Hypothalamus (tissue), 51 donors: ENCODE measurements at regions not wholly inside any gene's neighbourhood (a gene's known extent, or its start where the extent isn't known, plus 50 kb on each side); places are given as distances from the start of the nearest gene placed in this dataset.

ENCODE experiments used
- DNase-seq, 51 donors: peaks; one replicate each; lab custom pipeline; 2025; lab: John Stamatoyannopoulos, UW

DNA sequence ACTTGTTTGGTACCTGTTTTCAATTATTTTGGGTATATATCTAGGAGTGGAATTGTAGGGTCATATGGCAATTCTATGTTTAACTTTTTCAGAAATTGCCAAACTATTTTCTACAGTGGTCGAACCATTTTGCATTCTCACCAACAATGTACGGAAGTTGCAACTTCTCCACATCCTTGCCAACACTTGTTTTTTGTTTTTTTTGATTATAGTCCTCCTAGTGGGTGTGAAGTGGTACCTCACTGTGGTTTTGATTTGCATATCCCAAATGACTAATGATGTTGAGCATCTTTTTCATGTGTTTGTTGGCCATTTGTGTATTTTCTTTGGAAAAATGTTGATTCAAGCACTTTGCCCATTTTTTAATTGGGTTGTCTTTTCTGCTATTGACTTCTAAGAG lies 122.1 kb downstream of the RPS24 start:
- no peak for DNase-seq

- DNase-seq = no peak
These were observed 126.9 kb downstream of the RPS24 start for GRCh38 chr10:78160591-78160990.

GRCh38 chr10:78162853-78163252 lies 129.2 kb downstream of the RPS24 start:
- DNase-seq = no peak

DNA sequence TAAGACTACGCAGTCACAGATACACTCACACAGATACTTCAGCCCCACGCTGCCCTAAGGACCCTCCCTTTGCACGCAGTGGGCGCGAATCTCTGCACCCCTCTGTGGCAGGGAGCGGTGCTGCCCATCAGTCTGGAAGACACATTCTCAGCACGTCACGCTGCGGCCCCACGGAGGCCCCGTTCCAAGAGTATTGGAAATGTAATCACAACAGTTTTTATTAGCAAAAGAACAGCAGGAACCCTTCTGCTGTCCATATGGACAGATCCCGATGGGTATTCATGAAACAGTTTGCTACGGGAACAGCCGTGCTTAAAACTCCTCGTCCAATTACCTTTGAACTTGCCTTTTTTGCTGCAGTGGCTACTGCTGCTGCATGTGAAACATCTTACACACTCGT lies 131.0 kb downstream of the RPS24 start:
- no peak for DNase-seq

GRCh38 chr10:78165172-78165571 lies 131.5 kb downstream of the RPS24 start:
- DNase-seq = no peak

- DNase-seq = no peak
These were observed 132.0 kb downstream of the RPS24 start for GRCh38 chr10:78165617-78166016.

- no peak for DNase-seq
These were observed 132.6 kb downstream of the RPS24 start for GRCh38 chr10:78166261-78166660.

DNA sequence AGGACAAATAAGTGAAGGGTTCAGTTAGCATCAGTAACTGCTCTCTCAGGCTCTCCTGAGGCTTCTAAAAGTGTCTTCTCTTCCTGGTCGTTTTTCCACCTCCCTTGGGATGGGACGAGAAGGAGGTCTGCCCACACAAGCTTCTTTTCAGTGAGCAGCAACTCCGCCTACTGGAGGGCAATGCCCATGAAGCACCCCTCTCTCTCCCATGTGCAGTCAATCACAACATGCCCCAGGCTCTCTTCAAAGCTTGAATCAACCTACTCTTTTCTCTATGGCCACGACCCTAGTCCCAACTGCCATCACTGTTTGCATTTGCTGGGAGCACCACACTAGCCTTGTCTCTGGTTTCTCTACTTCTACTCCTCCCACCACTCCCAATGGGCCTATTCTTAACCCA lies 135.6 kb downstream of the RPS24 start:
- DNase-seq = no peak

- no peak for DNase-seq
These were observed 136.4 kb downstream of the RPS24 start for GRCh38 chr10:78170026-78170475.

DNA sequence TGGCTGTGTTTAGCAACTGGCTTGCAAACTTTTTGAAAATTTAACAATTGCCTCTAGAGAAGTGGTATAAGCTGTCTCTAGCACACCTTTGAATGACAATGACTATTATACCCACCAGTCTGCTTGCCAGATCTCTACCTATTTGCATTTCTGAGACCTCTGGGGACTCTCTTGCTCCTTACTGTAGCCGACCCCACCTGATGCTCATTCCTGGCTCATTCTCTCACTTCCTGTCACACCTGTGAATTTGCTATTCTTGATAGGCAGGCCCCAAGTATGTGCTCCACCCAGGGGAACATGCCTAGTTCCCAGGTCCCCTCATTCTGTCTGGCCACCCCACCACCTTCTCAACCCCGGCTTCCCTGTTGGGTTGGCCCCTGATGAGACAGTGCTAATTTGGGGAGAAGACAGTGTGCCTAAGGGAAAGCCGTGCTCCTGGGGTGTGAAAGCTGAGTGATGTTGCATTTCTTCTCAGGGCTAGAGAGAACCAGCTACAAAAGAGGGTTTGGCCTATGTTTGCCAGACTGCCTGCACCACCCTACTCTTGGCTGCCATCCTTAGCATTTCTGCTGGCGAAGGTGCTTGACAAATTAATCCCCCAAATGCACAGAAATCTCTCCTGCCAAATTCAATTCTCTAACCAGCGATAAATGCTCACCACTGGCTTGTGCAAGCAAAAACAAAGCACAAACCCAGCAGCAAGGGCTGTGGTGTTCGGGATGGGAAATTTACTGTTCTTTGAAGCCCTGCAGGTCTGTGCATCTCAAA lies 138.2 kb downstream of the RPS24 start:
- DNase-seq = no peak

GRCh38 chr10:78173360-78174015 lies 139.8 kb downstream of the RPS24 start:
- no peak for DNase-seq

- peak in 2 of 51 donors; percentile 1 to 39 for DNase-seq
These were observed 141.9 kb downstream of the RPS24 start for GRCh38 chr10:78175444-78176015.

DNA sequence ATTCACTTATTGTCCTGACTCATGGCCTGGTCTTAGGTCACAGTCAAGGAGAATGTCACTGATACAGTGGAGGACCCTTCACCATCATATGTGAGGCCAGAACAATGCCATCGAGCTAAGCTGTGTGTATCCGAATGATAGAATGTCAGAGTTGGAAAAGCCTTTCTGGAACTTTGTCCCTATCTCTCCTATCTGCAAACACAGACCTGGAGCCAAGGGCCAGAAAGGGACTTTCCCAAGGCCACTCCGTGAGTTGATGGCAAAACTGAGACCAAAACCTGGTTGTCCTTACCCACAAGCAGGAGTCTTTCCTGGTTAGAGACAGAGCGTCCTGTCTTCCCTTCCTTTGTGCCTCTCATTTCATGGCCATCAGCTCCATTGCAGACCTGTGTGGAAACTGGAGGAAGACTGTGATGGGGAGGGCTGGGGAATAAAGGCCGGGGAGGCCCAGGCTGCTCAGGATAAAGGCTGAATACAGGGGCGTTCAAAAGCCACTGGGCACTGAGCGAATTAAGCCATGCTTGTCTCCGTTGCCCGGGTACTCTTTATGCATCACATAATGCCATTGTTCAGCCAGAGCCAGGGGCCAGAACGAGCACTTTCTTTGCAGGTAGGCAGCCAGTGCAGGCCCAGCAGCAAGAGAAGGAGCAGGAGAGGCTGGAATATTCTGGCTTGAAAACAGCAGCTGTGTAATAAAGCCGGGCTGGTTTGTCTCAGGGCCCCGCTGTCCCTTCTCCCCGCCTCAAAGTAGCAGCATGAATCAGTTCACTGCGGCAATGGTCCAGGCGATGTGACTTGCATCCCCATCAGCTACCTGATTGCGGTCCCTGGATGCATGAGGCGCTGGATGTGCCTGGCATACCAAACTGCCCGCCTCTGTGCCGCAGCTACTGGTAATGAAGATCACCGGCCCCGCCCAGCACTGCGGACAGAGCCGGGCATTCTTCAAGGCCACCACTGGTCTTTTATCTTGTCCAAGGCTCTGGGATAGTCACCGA lies 143.0 kb downstream of the RPS24 start:
- peak in 50 of 51 donors; percentile 25 to 97 (median 82) for DNase-seq

DNA sequence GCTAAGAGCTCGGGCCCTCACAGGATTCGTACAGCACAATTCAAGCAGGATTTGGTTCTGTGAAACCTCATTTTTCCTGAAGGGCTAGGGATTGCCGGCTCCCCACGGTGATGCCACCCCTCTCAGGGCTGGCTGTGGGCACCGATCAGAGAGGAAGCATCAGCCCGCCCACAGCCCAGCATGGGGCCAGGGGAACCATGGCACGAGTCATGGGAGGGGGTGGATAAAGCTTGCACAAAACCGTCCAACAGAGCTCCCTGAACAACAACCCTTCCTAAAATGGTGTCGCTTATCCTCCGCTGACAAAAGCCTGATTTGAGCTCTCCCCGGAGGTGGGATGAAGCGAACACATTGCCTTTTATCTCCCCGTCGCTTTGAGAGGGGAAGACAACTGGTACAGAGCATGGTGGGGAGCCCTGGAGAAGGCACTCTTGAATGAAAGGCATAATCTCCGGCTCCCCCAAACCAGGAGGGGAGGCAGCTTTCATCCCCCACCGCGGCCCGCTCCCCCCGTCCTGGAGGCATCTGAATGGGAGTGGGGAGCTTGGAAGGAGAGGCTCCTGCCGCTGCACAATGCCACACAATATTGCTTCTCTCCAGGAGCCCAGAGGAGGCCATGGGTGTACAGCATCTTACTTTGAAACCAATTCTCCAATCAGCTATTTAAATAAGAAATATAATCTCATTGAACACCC lies 144.0 kb downstream of the RPS24 start:
- peak in 11 of 51 donors; percentile 8 to 68 (median 36) for DNase-seq

DNA sequence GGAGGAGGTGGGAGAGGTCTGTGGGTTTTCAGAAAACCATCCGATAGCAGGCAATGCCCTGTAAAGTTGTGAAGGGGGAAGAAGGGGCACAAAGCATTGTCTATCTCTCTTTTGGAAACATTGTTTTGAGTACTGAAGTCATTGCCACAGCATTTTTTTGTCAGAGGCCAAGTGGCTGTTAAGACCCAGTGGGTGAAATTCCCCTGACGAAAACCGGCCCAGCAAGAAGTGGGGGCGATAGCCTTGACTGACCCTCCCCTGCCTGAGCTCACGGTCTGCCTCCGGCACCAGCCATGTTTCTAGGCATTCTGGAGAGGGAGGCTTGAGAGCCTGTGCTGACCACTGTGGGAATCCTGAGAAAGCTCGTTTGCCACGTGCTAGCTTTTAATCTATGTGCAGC lies 144.7 kb downstream of the RPS24 start:
- no peak for DNase-seq

DNA sequence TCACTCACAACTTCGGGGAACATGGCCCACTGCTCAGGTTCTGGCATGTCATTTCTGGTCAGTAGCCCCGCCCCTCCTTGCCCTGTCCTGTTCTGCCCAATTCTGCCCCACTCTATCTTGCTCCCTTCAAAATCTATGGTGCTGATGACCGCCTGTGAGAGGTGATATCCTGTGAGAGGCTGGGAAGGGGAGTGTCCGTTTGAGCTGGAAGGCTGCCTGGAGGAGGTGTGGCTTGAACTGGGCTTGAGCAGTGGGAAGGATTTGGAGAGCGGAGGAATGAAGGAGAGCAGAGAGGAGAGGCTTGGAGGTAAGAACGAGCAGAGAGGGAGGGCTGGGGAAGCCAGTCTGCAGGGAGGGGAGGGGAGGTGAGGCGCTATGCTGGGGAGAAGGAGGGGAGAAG lies 145.3 kb downstream of the RPS24 start:
- peak in 22 of 51 donors; percentile 8 to 56 (median 28) for DNase-seq

- DNase-seq = no peak
These were observed 146.4 kb downstream of the RPS24 start for GRCh38 chr10:78179886-78180705.

DNA sequence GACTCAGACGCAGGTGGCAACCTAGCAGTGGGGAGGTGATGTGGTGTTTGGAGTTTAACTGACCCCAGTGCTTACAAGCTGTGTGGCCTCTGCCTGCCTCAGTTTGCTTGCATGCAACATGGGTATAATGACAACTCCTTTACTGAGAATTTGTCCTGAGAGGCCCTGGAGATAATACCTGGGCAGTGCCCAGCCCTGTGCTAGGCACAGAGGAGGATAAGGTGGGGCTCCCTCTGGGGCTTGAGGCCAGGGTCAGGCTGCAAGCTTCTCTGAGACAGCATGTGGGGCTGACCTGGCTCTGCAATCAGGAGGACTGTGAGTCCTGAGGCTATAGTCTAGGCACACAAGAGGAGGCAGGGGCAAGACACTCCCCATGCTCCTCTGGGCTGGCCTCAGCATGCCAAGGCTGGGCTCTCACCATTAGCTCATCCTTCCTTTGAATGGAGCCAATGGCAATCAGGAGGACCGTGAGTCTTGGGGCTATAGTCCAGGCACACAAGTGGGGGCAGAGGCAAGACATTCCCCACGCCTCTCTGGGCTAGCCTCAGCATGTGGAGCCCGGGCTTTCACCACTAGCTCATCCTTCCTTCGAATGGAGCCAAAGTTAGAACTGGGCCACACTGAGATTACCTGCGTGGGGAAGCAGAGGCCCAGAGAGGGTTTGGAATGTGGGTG lies 147.9 kb downstream of the RPS24 start:
- no peak for DNase-seq

- DNase-seq = no peak
These were observed 149.2 kb downstream of the RPS24 start for GRCh38 chr10:78182841-78183240.
